ENCODE measurements at regions not wholly inside any gene's neighbourhood (a gene's known extent, or its start where the extent isn't known, plus 50 kb on each side); places are given as distances from the start of the nearest gene placed in this dataset.

GRCh38 chr11:116603728-116604323 lies 169.0 kb downstream of the BUD13 start:
- Histone ChIP-seq H3K4me1 (ENCODE audit: control insufficient read depth in 1 of 2, insufficient read depth in 2 of 2, low read length in 2 of 2) (no peaks in the 10 kb centered on the region), H2AFZ (ENCODE audit: insufficient read depth, low read depth, low read length, poor library complexity, severe bottlenecking) (no peak overlapping the region), H4K20me1 (ENCODE audit: insufficient read depth, low read length) (no peaks in the 10 kb centered on the region), H3K79me2 (ENCODE audit: insufficient read depth, low read length) (no peaks in the 10 kb centered on the region), H3K4me2 (replicated peaks; ENCODE audit: extremely low read depth, low read length, poor library complexity, severe bottlenecking) (no peak overlapping the region), H3K4me3 (replicated peaks in 1 of 3; ENCODE audit: low read depth in 2 of 3, low read length in 3 of 3) (no peak overlapping the region), H3K9ac (ENCODE audit: insufficient read depth, low read length, poor library complexity, severe bottlenecking) (no peak overlapping the region), H3K36me3 (replicated peaks in 1 of 2; ENCODE audit: control insufficient read depth in 1 of 2, insufficient read depth in 2 of 2, low read length in 2 of 2) (no peaks in the 10 kb centered on the region), H3K27ac (ENCODE audit: low read depth in 1 of 2, low read length in 2 of 2) (no peak overlapping the region), H3K9me3 (replicated peaks in 1 of 2; ENCODE audit: control insufficient read depth in 1 of 2, insufficient read depth in 1 of 2, low read length in 2 of 2) (no peaks in the 10 kb centered on the region), H3K27me3 (ENCODE audit: control insufficient read depth in 2 of 2, insufficient read depth in 2 of 2, low read length in 2 of 2) (no peaks in the 10 kb centered on the region)
- no peaks in the 10 kb centered on the region for H3K36me3 Mint-ChIP-seq
- H3K27ac Mint-ChIP-seq, result no peak overlapping the region
- DNase-seq, result no peak
- H3K27me3 Mint-ChIP-seq (ENCODE audit: low read depth in 3 of 3), result peaks cover 0 to 7% (median 2%) of the 10 kb centered on the region in 3 donors
- no peak for TF ChIP-seq CTCF (IDR thresholded peaks at IDR 0.05)
- 86% methylated on average over 12 of the region's 15 CpGs for WGBS (ENCODE audit: insufficient coverage)
- peaks cover 1% of the 10 kb centered on the region for H3K4me1 Mint-ChIP-seq
- no peaks in the 10 kb centered on the region for H3K9me3 Mint-ChIP-seq
- no peak overlapping the region for H3K4me3 Mint-ChIP-seq
- intact Hi-C loops (cut with micrococcal nuclease), result no loop called here

GRCh38 chr11:116602637-116602942 lies 170.2 kb downstream of the BUD13 start:
- no peaks in the 10 kb centered on the region for H3K4me1 ChIP-seq (ENCODE audit: control insufficient read depth in 1 of 2, insufficient read depth in 2 of 2, low read length in 2 of 2)
- H3K9ac ChIP-seq (ENCODE audit: insufficient read depth, low read length, poor library complexity, severe bottlenecking), result no peak overlapping the region
- no peaks in the 10 kb centered on the region for H4K20me1 ChIP-seq (ENCODE audit: insufficient read depth, low read length)
- peaks cover 1% of the 10 kb centered on the region for H3K4me1 Mint-ChIP-seq
- H2AFZ ChIP-seq (ENCODE audit: insufficient read depth, low read depth, low read length, poor library complexity, severe bottlenecking), result no peak overlapping the region
- intact Hi-C loops (cut with micrococcal nuclease), result no loop called here
- no peak overlapping the region for H3K27ac ChIP-seq (ENCODE audit: low read depth in 1 of 2, low read length in 2 of 2)
- no peak overlapping the region for H3K4me2 ChIP-seq (replicated peaks; ENCODE audit: extremely low read depth, low read length, poor library complexity, severe bottlenecking)
- no peaks in the 10 kb centered on the region for H3K9me3 Mint-ChIP-seq
- H3K9me3 ChIP-seq (replicated peaks in 1 of 2; ENCODE audit: control insufficient read depth in 1 of 2, insufficient read depth in 1 of 2, low read length in 2 of 2), result no peaks in the 10 kb centered on the region
- no peak overlapping the region for H3K27ac Mint-ChIP-seq
- no peaks in the 10 kb centered on the region for H3K36me3 ChIP-seq (replicated peaks in 1 of 2; ENCODE audit: control insufficient read depth in 1 of 2, insufficient read depth in 2 of 2, low read length in 2 of 2)
- no peaks in the 10 kb centered on the region for H3K79me2 ChIP-seq (ENCODE audit: insufficient read depth, low read length)
- peaks cover 0 to 7% (median 2%) of the 10 kb centered on the region in 3 donors for H3K27me3 Mint-ChIP-seq (ENCODE audit: low read depth in 3 of 3)
- no peak overlapping the region for H3K4me3 ChIP-seq (replicated peaks in 1 of 3; ENCODE audit: low read depth in 2 of 3, low read length in 3 of 3)
- H3K36me3 Mint-ChIP-seq, result no peaks in the 10 kb centered on the region
- no CpG with 5 or more reads among the region's 3 CpGs for WGBS (ENCODE audit: insufficient coverage)
- no peak overlapping the region for H3K4me3 Mint-ChIP-seq
- DNase-seq, result no peak
- TF ChIP-seq CTCF (IDR thresholded peaks at IDR 0.05), result no peak
- no peaks in the 10 kb centered on the region for H3K27me3 ChIP-seq (ENCODE audit: control insufficient read depth in 2 of 2, insufficient read depth in 2 of 2, low read length in 2 of 2)

Data from CD14-positive monocyte (primary cell).